ENCODE measurements at regions not wholly inside any gene's neighbourhood (a gene's known extent, or its start where the extent isn't known, plus 50 kb on each side); places are given as distances from the start of the nearest gene placed in this dataset.

- no peak for TF ChIP-seq CTCF (IDR thresholded peaks at IDR 0.05)
- no peak for TF ChIP-seq POLR2A (IDR thresholded peaks at IDR 0.05)
Observed at GRCh38 chr2:122530814-122531213, 775.4 kb downstream of the TSN start.

Measured in esophagus squamous epithelium (tissue), 4 donors.